Neural cell (in vitro differentiated cells): ENCODE measurements at regions not wholly inside any gene's neighbourhood (a gene's known extent, or its start where the extent isn't known, plus 50 kb on each side); places are given as distances from the start of the nearest gene placed in this dataset.

Experiments
- H2AFZ ChIP-seq: fragments of 200-600, 300-800 bp; sonication (generic), shearing (Covaris generic); 2 replicates; pipeline ENCODE4 v1.6.0; 2014; ENCODE audit warnings: low read depth, mild to moderate bottlenecking, antibody characterized with exemption, low read length, moderate library complexity
- H3F3A ChIP-seq: fragments of 200-600 bp; shearing (Covaris generic); 2 replicates; pipeline ENCODE4 v1.6.1; 2016; ENCODE audit warnings: mild to moderate bottlenecking, moderate library complexity, mixed read lengths, antibody characterized with exemption, low read length; ENCODE audit not compliant: insufficient read depth, poor library complexity, severe bottlenecking
- H3K27ac ChIP-seq: fragments of 200-600, 300-800 bp; sonication (generic), shearing (Covaris generic); 2 replicates; pipeline ENCODE4 v1.5.1; 2014; ENCODE audit warnings: mild to moderate bottlenecking, low read length, moderate library complexity
- H3K27me3 ChIP-seq: fragments of 300-800, 200-600 bp; sonication (generic), shearing (Covaris generic); 2 replicates; pipeline ENCODE4 v1.6.0; 2014; ENCODE audit warnings: mild to moderate bottlenecking, low read depth, low read length, moderate library complexity; ENCODE audit not compliant: insufficient read depth
- H3K36me3 ChIP-seq: fragments of 300-800, 200-600 bp; sonication (generic), shearing (Covaris generic); 2 replicates; pipeline ENCODE4 v1.5.1; 2014; ENCODE audit warnings: mild to moderate bottlenecking, antibody characterized with exemption, low read length, moderate library complexity; ENCODE audit not compliant: insufficient read depth
- H3K4me2 ChIP-seq: fragments of 300-800, 200-600 bp; sonication (generic), shearing (Covaris generic); 2 replicates; pipeline ENCODE4 v1.6.0; 2014; ENCODE audit warnings: mild to moderate bottlenecking, low read length
- H3K4me3 ChIP-seq: fragments of 300-800, 200-600 bp; sonication (generic), shearing (Covaris generic); 2 replicates; pipeline ENCODE4 v1.5.1; 2014; ENCODE audit warnings: mild to moderate bottlenecking, low read length, moderate library complexity
- H3K79me2 ChIP-seq: fragments of 200-600 bp; shearing (Covaris generic); replicated peaks from 2 replicates; pipeline ENCODE4 v1.6.0; 2014; ENCODE audit warnings: mild to moderate bottlenecking, low read length, moderate library complexity; ENCODE audit not compliant: insufficient read depth
- H3K9ac ChIP-seq: fragments of 300-800, 200-600 bp; sonication (generic), shearing (Covaris generic); 2 replicates; pipeline ENCODE4 v1.6.1; 2016; ENCODE audit warnings: mild to moderate bottlenecking, low read length, mixed read lengths
- H3K9me2 ChIP-seq: fragments of 200-600 bp; shearing (Covaris generic); 2 replicates; pipeline ENCODE4 v1.6.1; 2016; ENCODE audit warnings: mild to moderate bottlenecking, low read length, mixed read lengths; ENCODE audit not compliant: insufficient read depth
- H3K9me3 ChIP-seq: fragments of 200-600, 300-800 bp; sonication (generic), shearing (Covaris generic); 2 replicates; pipeline ENCODE4 v1.6.1; 2016; ENCODE audit warnings: mild to moderate bottlenecking, mixed run types, low read length, moderate library complexity, mixed read lengths
- H4K20me1 ChIP-seq: fragments of 200-600 bp; shearing (Covaris generic); 2 replicates; pipeline ENCODE4 v1.6.1; 2016; ENCODE audit warnings: mild to moderate bottlenecking, mixed run types; ENCODE audit not compliant: insufficient read depth
- EP300 ChIP-seq: fragments of 450-650 bp; conservative IDR thresholded peaks from 2 replicates; pipeline ENCODE4 v1.6.1; 2014; ENCODE audit warnings: antibody characterized with exemption, mild to moderate bottlenecking, moderate library complexity; ENCODE audit not compliant: poor library complexity, severe bottlenecking
- EZH2 ChIP-seq: fragments of 200-600, 300-800 bp; shearing (Covaris generic), sonication (generic); IDR thresholded peaks from 2 replicates; pipeline ENCODE4 v1.6.1; 2014; ENCODE audit warnings: antibody characterized with exemption, low read length, borderline replicate concordance, mild to moderate bottlenecking; ENCODE audit not compliant: insufficient read depth, poor library complexity, severe bottlenecking
- MXI1 ChIP-seq: fragments of 450-650 bp; conservative IDR thresholded peaks from 2 replicates; pipeline ENCODE4 v1.6.1; 2014; ENCODE audit warnings: antibody characterized with exemption, mild to moderate bottlenecking; ENCODE audit not compliant: poor library complexity, severe bottlenecking
- POLR2AphosphoS5 ChIP-seq: IDR thresholded peaks from 2 replicates; pipeline ENCODE4 v1.6.1; 2012
- RAD21 ChIP-seq: fragments of 450-650 bp; conservative IDR thresholded peaks from 2 replicates; pipeline ENCODE4 v1.6.1; 2014; ENCODE audit warnings: antibody characterized with exemption, mild to moderate bottlenecking, moderate library complexity
- SMC3 ChIP-seq: fragments of 450-650 bp; conservative IDR thresholded peaks from 2 replicates; pipeline ENCODE4 v1.6.1; 2014; ENCODE audit warnings: antibody characterized with exemption, mild to moderate bottlenecking, moderate library complexity; ENCODE audit not compliant: poor library complexity
- TAF1 ChIP-seq: IDR thresholded peaks from 2 replicates; pipeline ENCODE4 v1.6.1; 2012; ENCODE audit warnings: low read depth
- TF ChIP-seq, protein P1 (sequence below): IDR thresholded peaks from 2 replicates; pipeline ENCODE4 v1.6.1; 2012; ENCODE audit warnings: borderline replicate concordance
- TF ChIP-seq, protein P2 (sequence below): fragments of 450-650 bp; IDR thresholded peaks from 2 replicates; pipeline ENCODE4 v1.5.1; 2014; ENCODE audit warnings: antibody characterized with exemption, mild to moderate bottlenecking, moderate library complexity; ENCODE audit not compliant: poor library complexity, severe bottlenecking

DNA sequence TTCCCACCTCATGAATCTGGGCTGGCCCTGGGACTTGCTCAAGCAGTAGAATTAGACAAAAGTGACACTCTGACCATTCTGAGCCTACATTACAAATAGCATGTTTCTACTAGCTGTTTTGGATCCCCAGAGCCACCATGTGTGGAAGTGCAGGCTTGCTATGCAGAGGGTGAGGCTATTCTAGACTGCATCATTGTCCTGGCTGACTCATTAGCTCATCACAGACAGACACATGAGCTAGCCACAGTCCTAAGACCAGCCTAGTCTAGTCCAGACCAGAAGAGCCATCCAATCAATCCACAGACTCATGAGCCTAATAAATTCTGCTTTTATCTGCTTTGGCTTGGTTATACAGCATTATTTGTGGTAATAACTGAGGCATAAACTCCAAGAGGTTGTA lies 351.9 kb downstream of the PRELID2 start:
- H3F3A ChIP-seq: no peaks in the 10 kb centered on the region
- H3K9me2 ChIP-seq: no peaks in the 10 kb centered on the region
- H3K9me3 ChIP-seq: no peaks in the 10 kb centered on the region
- H3K36me3 ChIP-seq: no peaks in the 10 kb centered on the region
- no peak overlapping the region for H3K9ac ChIP-seq
- H3K4me2 ChIP-seq: no peak overlapping the region
- H3K79me2 ChIP-seq: no peaks in the 10 kb centered on the region
- H3K27me3 ChIP-seq: no peaks in the 10 kb centered on the region
- no peak overlapping the region for H3K4me3 ChIP-seq
- no peak overlapping the region for H2AFZ ChIP-seq
- TF ChIP-seq, protein P1, sequence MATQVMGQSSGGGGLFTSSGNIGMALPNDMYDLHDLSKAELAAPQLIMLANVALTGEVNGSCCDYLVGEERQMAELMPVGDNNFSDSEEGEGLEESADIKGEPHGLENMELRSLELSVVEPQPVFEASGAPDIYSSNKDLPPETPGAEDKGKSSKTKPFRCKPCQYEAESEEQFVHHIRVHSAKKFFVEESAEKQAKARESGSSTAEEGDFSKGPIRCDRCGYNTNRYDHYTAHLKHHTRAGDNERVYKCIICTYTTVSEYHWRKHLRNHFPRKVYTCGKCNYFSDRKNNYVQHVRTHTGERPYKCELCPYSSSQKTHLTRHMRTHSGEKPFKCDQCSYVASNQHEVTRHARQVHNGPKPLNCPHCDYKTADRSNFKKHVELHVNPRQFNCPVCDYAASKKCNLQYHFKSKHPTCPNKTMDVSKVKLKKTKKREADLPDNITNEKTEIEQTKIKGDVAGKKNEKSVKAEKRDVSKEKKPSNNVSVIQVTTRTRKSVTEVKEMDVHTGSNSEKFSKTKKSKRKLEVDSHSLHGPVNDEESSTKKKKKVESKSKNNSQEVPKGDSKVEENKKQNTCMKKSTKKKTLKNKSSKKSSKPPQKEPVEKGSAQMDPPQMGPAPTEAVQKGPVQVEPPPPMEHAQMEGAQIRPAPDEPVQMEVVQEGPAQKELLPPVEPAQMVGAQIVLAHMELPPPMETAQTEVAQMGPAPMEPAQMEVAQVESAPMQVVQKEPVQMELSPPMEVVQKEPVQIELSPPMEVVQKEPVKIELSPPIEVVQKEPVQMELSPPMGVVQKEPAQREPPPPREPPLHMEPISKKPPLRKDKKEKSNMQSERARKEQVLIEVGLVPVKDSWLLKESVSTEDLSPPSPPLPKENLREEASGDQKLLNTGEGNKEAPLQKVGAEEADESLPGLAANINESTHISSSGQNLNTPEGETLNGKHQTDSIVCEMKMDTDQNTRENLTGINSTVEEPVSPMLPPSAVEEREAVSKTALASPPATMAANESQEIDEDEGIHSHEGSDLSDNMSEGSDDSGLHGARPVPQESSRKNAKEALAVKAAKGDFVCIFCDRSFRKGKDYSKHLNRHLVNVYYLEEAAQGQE: no peak
- TF ChIP-seq MXI1: no peak
- TF ChIP-seq, protein P2, sequence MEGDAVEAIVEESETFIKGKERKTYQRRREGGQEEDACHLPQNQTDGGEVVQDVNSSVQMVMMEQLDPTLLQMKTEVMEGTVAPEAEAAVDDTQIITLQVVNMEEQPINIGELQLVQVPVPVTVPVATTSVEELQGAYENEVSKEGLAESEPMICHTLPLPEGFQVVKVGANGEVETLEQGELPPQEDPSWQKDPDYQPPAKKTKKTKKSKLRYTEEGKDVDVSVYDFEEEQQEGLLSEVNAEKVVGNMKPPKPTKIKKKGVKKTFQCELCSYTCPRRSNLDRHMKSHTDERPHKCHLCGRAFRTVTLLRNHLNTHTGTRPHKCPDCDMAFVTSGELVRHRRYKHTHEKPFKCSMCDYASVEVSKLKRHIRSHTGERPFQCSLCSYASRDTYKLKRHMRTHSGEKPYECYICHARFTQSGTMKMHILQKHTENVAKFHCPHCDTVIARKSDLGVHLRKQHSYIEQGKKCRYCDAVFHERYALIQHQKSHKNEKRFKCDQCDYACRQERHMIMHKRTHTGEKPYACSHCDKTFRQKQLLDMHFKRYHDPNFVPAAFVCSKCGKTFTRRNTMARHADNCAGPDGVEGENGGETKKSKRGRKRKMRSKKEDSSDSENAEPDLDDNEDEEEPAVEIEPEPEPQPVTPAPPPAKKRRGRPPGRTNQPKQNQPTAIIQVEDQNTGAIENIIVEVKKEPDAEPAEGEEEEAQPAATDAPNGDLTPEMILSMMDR: no peak
- TF ChIP-seq TAF1: no peak
- no peak for TF ChIP-seq EZH2
- TF ChIP-seq RAD21: no peak
- TF ChIP-seq SMC3: no peak
- TF ChIP-seq EP300: no peak
- no peak for TF ChIP-seq POLR2AphosphoS5
- H4K20me1 ChIP-seq: no peaks in the 10 kb centered on the region
- H3K27ac ChIP-seq: no peak overlapping the region

DNA sequence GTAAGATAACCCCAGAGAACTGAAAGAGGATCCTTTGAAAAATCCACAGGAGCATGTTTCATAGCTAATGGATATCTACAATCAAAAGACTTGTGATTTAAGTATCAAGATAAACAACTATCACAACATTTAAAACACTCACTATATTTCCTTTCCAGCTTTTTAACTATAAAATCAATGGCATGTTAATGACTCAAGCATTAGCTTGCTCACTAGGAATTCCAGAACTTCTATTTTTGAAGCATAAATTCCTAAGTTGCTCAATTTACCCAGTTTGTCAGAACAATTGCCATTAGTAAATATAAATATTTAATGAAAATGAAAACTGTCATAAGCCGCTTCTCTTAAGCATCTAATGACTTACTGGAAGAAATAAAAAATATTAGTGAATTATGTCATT lies 355.3 kb downstream of the PRELID2 start:
- Histone ChIP-seq H3K27ac (no peak overlapping the region), H3K79me2 (no peaks in the 10 kb centered on the region), H3K9me3 (no peaks in the 10 kb centered on the region), H3K4me2 (no peak overlapping the region), H4K20me1 (no peaks in the 10 kb centered on the region), H3F3A (no peaks in the 10 kb centered on the region), H3K9me2 (no peaks in the 10 kb centered on the region), H2AFZ (no peak overlapping the region), H3K27me3 (no peaks in the 10 kb centered on the region), H3K4me3 (no peak overlapping the region), H3K36me3 (no peaks in the 10 kb centered on the region), H3K9ac (no peak overlapping the region)
- TF ChIP-seq, protein P2: no peak
- no peak for TF ChIP-seq EP300
- TF ChIP-seq POLR2AphosphoS5: no peak
- TF ChIP-seq SMC3: no peak
- TF ChIP-seq, protein P1: no peak
- no peak for TF ChIP-seq RAD21
- no peak for TF ChIP-seq EZH2
- TF ChIP-seq MXI1: no peak
- TF ChIP-seq TAF1: no peak
